HuH-7.5 (cell line): ENCODE measurements at regions not wholly inside any gene's neighbourhood (a gene's known extent, or its start where the extent isn't known, plus 50 kb on each side); places are given as distances from the start of the nearest gene placed in this dataset.
"Not testable (repeated sequence)": the region's sequence is repeated elsewhere in the genome, so short reads cannot be mapped to it uniquely, and the experiment has no call there.

Experiments used
- DNase-seq: peaks from one replicate; pipeline ENCODE4 v3.0.0; 2011; ENCODE audit warnings: low spot score

DNA sequence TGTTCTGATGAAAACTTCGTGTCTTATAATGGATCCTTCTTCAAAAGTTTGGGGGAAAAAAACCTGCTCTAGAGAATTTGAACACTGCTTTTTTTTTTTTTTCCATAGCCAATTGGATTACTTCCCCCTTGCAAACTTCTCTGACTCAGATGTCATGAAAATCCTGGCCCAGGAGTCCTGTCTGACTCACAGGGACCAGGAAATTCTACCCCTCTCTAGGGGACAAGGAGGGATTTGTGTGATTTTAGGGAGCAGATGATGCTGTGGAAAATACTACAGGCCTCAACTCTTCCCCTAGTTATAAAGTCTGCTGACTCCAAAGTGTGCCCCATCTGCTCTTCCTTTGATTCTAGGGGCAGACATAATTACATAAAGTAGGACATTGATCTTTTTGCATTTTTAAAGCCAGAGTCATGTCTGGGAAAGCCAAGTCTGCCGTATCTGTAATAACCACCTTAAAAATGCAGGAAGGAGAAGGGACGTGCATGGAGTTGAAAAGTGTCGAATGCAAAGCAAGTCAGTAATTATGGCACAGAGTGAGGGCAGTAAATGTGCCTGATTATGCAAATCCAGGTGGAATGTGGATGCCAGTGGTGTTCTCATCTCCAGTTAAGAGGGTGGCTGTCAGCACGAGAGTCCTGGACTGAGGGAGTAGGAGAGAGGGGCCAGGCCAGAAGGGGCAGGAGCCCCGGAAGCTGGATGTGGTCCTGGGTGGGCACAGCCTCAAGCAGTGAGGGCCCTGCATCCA is 144.3 kb upstream of the SULF2 start:
- no peak for DNase-seq

DNA sequence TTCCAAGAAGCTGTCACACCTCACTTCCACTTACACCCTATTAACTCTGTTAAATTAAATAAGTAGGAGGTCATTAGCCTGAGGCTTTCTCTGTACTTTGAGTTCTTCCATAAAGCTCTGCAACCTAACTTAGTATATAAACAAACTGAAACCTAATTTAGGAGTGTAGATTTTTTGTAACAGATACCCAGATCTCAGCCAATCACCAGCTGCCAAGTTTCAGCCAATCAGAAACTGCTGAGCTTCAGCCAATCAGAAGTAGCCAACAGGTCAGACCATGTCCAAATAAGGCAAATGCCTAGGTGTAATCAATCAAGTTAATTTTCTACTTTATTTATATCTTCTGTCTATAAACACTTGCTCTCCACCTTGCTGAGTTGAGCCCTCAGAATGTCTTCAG is 142.7 kb upstream of the SULF2 start:
- DNase-seq, result no peak

DNA sequence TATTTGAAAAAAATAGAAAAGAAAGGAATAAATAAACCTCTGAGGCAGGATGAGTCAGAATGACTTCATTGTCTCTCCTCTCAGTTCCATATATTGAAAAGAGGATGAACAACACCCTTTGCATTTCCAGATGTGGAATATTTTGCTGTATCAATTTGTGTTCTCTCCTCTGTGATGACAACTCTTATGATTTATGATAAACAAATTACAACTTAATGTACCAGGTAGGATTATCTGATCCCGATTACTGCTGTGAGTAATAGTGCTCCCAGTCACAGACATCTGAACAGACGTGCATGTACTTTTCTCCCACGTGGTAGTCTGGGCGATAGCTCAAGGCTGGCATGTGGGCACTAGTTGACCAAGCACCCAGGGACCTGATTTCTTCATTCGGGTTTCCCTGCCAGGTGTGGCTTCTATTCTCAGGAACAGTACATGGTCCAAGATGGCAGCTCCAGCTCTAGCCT is 142.1 kb upstream of the SULF2 start:
- no peak for DNase-seq

DNA sequence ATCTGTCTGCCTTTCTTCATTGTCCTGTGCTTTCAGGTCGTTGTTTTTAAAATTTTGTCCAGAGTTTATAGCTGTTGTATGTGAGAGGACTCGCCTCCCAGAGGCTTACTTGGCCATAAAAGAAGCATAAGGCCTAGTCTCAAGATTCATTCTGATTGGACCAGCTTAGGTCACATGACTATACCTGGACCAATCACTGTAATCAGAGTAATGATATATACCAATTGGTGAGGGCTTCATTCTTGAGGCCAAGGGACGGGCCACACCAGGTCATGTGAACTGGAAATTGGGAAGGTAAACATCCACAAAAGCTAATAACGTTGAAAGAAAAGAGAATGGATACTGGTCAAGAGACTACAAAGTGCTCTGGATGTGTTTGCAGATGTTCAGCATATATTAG is 141.4 kb upstream of the SULF2 start:
- DNase-seq, result no peak

DNA sequence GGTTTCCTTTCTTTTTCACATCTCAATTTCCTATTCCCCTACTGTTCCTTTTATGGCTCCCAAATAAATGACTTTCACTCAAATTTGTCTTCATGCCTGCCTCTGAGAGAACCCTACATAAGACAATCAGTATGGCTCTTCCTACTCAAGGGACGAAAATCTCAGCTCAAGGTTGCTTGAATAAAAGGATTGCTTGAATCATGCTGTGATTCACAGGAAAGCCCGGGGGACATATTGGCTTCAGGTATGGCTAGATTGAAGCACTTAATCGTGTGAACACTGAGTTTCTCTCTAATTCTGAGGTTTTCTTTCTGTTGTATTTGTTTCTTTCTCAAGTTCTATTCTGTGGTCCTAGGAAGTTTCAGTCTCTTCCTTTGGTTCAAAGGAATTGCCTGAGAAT is 140.3 kb upstream of the SULF2 start:
- no peak for DNase-seq

DNA sequence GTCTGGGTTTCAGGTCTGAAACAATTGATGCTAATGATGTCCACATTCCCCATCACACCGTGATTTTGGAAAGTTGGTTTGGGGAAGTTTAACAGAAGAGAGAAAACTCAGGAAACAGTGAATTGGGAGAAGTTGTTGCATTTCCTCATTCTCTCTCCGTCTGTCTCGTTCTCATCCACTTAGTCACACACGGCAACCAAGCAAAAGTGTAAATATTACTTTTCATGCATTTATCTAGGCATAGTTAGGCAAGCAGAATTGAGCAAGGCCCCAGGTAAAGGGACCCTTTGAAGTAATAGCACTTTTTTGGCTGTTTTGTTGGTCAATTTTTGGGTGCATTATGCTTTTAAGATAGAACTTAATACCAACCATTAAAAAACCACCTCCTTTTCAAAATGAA is 137.0 kb upstream of the SULF2 start:
- no peak for DNase-seq

DNA sequence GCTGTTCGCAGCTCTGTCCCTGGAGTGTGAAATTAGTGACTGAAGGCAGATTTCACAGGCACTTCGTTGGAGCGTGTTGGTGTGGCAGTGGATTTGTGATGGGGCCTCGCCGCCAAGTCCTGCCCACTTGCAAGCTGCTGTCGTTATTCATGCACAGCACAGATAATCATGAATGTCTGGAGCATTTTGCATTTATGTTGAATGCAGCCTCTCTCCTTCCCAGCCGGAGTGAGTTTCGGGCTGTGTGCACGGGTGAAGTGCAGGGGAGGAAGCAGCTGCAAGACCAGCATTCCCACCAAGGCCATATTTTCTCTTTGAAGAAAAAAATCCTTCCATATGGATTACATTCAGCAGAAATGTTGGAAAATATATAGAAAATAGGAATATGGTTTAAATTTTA is 136.5 kb upstream of the SULF2 start:
- DNase-seq, result not testable (repeated sequence)

DNA sequence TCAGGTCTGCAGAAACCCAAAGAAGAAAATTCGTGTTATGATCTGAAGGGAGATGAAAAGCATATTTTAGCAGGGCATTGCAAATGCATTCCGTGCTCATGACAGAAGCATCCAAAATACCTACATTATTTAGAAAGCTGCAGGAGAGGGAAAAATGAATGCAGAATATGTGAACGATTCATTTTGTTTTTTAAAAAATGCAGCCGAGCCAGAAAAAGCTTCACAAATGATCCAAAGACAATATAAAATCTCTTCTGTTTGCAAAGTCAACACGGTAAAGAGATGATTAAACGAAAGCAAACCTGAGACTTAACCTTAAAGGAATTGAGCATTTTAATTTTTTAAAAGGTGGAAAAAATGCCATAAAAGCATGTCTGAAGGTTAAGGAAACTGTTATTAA is 136.1 kb upstream of the SULF2 start:
- DNase-seq, result no peak

DNA sequence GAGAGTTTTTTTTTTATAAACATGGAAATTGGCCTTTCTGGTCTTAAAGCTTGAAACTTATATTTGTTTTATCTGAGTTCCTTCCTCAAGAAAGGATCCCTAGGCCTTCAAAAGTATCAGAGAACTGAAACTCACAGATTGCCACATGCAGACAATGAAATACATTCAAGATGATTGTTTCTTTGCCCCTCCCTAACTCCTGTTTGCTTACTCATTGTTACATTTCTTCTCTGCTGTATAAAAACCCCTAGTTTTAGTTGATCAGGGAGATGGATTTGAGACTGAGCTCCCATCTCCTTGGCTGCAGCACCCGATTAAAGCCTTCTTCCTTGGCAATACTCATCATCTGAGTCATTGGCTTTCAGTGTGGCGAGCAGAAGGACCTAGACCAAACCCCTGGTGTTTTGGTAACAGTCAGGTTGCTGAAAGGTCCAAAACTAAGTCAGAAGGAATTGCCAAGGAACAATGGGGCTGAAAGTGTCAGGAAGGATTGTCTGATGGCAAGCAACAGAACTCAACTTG is 132.3 kb upstream of the SULF2 start:
- DNase-seq, result no peak

DNA sequence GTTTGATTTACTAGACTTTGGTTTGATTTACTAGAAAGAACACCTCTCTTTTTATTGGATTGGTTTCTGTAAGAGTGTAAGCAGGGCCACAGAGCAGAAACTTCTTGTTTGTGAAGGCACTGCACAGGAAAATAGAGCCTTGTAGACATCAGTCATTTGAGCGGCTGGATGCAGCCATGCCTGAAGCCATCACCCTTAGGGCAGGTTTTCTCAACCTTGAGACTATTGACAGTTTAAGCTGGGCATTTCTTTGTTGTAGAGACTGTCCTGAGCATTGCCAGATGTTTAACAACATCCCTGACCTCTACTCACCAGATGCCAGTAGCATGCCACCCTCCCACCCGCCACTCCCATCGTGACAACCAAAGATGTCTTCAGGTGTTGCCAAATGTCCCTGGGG is 130.2 kb upstream of the SULF2 start:
- no peak for DNase-seq

DNA sequence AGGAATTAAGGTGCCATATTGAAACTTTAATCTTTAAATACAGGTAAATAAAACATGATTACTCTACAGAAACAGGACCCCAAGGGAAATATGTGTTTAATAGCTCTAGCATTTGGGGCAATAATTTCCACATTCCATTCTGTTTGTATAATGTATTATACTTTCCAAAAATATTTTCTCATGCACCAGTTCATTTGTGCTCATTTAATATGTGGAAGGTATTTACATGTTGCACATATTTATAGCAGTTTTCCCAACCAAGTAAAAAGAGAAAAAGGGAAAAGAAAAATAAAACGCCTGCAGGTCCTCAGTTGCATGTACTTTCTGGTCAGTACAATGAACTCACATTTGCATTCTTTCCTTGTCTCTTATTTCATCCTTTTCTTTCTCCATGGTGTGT is 129.5 kb upstream of the SULF2 start:
- no peak for DNase-seq

DNA sequence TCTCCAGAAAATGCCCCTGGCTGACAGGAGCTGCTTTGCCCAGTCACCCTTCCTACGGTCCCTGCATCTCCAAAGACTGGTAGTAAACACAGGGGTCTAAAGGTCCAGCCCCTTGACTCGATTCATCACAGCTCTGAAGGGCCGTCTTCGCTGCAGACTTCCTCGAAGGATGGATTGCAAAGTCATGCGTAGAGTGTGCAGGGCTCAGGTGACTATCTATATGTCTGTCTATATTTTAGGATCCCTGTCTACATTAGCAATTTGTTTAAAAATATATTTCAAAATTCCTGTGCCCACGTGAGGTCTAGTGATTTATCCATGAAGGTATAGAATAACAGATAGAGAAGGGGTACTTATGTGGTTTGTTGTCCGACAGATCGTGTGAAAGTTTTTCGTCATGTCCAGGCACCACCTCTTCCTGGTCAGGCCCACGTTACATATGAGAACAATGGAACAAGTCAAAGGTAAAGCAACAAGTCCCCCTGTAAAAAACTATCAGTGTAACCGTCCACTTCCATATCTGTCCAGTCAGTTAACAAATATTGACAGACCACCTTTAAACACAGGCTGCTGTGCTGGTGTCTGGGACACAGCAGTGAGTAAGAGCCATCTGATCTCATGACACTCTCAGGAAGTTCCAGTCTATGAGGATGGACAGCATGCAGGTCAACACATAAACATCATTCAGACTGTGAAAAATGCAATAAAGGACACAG is 127.7 kb upstream of the SULF2 start:
- not testable (repeated sequence) for DNase-seq

DNA sequence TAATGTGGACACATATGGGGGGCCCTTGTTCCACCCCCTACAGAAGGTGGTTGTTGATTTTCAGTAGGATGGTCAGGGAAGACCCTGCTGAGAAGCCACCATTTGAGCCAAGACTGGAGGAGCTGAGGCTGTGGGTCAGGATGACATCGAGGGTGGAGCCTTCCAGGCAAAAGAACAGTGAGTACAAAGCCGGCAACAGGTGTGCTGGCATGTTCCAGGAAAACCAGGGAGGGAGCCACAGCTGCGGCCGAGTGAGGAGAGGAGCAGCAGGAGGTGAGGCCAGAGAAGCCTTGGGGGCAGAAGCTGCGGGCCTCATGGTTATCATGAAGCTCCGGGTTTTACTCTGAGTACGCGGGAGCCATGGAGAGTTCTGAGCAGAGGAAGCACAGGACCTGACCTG is 126.9 kb upstream of the SULF2 start:
- DNase-seq, result not testable (repeated sequence)

DNA sequence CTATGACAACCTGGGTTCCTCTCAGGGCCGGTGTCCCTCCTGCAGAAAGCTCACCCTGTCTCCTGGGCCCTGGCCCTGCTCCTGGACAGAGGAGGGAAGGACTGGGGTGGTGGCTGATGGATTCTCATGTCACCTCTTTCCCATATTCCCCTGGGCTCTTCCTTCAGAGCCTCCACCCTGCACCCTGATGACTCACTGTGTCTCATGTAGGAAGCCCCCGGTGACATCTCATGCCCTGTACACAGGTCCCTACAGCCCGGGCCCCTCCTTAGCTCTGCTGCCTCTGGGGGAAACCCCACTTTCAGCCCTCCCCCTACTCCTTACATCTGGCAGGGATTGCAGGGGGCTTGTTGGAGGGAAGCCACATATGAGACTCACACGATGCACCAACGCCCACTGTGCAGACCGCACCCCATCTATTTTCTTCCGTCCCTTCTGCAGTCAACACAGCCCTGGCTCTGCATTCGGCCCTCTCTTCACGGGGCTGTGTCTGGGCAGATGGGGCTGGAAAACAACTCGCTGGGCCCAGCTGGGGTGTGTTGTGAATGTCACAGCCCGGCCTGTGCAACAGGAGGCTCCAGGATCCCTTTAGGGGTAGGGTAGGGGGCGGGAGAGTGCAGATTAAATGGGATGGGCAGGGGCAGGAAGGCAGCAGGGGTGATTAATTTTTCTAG is 124.6 kb upstream of the SULF2 start:
- not testable (repeated sequence) for DNase-seq

DNA sequence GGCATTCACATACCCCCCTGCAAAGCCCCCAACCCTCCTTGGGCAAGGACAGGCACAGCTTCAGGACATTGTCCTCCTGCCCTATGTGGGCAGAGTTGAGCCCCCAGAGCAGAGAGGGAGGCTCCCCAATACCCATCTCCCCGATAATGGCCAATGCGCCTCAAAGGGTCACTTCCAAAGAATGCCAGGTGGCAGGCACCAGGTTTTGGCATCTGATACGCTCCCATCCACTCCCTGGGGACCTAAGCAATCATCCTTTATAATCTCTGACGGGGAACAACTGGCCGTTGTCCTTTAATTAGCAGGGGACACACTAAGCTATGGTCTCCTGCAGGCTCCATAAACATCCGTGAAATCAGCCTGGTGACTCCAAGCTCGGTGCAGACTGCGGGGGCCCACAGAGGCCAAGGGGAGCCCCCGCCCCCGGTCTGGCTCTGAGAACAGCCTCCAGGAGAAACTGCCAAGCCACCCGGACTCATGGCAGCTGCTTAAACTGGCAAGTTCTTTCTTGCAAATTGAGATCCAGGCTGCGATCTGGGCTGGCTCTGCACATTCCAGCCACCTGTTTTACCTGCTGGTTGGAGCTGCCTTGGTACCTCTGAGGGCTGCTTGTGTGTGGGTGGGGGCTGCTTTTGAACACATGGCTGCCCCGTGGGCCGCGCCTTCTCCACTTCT is 123.2 kb upstream of the SULF2 start:
- DNase-seq, result not testable (repeated sequence)

DNA sequence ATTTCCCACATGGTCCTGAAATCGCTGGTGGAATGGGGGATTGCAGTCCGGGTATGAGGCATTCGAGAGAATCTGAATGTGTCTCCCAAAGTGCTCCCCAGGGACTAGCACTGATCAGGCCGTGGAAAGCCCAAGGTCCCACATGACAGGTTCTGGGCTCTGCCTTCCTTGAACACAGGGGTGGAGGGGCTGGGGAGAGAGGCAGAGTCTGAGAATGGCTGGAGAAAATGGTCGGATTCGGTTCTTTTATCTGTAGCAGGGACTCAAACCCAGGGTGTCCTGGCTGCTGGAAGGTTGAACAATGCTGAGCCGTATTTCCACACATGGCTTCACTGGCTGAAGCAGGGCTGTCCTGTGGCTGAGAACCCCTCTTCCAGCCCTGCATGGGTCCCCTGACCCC is 122.7 kb upstream of the SULF2 start:
- not testable (repeated sequence) for DNase-seq

DNA sequence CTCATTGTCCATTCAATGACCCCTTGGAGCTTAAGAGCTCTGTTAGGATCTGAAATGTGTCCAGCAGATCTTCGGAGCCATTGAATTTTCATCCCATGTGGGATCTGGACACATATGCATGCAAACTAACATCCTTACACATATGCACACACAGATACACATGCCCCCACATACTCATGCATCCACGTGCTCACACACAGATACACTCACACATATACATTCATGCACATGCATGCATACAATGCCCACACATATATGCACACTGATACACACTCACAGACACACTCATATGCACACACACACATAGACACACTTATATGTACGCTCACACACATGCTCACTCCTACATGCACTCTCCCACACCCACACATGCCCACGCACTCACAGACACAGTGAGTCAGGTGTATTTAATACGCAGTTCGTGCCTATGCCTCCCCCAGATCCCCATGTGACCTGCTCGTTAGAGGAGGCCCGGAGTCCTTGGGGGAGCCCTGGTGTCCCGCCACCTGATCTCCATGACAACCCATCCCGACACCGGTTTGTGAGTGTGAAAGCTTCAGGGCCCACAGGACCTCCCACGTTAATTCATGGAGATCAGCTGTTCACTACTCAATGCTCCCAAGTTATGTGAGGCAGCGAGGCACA is 121.9 kb upstream of the SULF2 start:
- no peak for DNase-seq

DNA sequence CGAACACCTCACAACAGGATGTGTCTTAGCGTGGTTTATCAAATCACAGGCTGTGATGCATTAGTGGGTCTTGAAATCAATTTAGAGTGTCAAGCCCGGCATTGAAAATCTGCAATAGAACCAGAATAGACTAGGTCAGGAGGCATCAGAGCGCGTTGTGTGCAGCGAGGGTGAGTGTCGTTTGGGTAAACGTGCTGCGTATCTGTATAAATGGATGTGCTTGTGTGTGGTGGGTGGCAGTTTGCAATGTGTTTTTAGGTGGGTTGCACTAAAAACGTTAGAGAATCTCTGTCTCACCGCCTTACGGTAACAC is 121.0 kb upstream of the SULF2 start:
- DNase-seq, result no peak

DNA sequence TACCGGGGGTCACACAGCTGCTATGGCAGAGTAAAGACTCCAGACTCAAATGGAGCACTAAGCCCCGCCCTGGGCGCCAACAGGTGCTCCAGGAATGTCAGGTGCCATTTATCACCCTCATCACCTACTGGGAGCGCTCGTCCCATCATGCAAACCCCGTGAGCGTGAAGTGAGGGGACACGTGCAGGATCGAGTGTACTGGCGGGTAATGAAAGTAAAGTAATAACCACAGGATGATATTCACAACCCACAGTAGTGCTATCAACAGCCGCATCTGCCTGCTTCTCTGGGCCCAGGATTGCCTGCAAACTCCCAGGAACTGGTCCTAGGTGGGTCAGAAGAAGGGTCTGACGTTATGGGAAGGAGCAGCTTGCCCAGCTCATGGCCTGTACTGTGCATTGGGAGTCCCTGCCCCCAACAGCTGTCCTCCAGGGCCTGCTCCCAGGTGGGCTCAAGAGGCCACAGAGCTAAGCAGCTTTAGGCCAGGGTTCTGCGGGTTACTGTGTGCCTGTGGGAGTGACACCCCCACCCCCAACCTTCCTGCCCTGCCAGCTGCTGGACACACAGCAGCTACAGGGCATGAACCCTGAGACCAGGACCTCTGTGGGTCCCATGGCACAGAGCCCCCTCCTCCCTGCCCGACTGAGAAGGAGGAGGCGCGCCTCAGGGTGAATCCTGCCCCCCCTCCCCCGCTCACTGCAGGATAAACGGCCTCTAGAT is 120.5 kb upstream of the SULF2 start:
- no peak for DNase-seq

DNA sequence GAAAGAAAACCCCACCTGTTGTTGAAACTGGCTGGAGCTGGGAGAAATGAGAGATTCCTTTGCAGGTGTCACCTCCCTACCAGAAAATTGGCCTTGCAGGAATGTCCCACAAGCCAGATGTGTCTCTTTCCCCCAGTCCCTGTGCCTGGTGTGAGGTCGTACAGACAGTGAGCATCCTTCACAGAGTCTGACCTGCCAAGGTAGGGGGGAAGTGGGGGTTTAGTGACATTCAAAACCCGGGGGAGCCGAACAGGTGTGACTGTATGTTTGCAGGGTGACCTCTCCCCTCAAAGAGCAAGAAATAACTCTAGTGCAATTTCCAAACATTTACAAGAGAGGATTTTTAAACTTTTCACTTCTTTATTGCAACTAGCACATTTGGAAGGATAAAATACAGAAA is 117.7 kb upstream of the SULF2 start:
- DNase-seq, result not testable (repeated sequence)

DNA sequence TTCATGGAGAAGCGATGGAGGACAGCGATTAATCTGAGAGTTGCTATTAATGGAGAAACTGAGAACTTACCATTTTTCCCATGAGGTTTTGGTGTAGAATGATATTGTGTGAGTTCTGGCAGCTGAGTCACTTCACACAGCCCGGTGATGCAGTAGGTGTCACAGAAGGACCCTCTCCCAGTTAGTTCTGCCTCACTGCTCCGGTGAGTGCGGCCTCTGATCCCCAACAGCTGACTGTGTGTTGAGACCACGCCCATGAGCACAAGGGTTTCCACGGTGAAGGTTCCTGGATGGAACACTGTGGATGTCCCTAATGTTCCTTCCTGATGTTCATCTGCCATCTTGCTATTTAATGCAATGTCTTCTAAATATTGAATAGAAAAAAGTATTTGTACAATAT is 114.0 kb upstream of the SULF2 start:
- not testable (repeated sequence) for DNase-seq
